ENCODE measurements at regions not wholly inside any gene's neighbourhood (a gene's known extent, or its start where the extent isn't known, plus 50 kb on each side); places are given as distances from the start of the nearest gene placed in this dataset.
A peak's percentile ranks its signal among the peaks of the same experiment; 100 is the strongest.

DNA sequence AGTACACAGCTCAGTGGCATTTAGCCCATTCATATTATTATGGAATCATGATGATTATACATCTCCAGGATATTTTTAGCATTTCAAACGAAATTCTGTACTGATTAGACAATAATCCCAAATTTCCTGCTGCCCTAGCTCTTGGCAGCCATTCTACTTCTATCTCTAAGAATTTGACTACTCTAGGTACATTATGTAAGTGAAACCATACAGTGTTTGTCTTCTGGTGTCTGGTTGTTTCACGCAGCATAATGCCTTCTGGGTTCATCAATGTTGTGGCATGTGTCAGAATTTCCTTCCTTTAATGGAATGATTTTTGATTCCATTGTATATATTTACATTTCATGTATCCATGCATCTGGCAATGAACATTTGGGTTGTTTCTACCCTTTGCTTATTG lies 517.7 kb downstream of the ETS1 start:
- 20 to 88% (median 61%) methylated on average over 1 to 2 of the region's 2 CpGs; no CpG with 5 or more reads in 2 of the 10 experiments for WGBS, 10 experiments
- peaks cover 0 to 14% of the 10 kb centered on the region in 2 donors for H3K4me1 ChIP-seq (replicated peaks in 1 of 2)
- H3K4me3 ChIP-seq = no peak overlapping the region
- in situ Hi-C loops (cut with MboI; ENCODE audit: low pct_unique_long_range_greater_than_20kb in 2 of 9, low sequenced_read_pairs in 9 of 9, unreplicated experiment in 9 of 9) = no loop called here
- H3K27ac ChIP-seq = no peak overlapping the region
- no peak for ATAC-seq (replicated peaks in 6 of 8)

- Histone ChIP-seq H3K4me1 (replicated peaks in 1 of 2) (peaks cover 0 to 4% of the 10 kb centered on the region in 2 donors), H3K4me3 (no peak overlapping the region), H3K27ac (no peak overlapping the region)
- no peak for ATAC-seq (replicated peaks in 6 of 8)
- WGBS, 10 experiments = 0 to 100% (median 20%) methylated on average over 1 of the region's 1 CpG; no CpG with 5 or more reads in 6 of the 10 experiments
- in situ Hi-C loops (cut with MboI; ENCODE audit: low pct_unique_long_range_greater_than_20kb in 2 of 9, low sequenced_read_pairs in 9 of 9, unreplicated experiment in 9 of 9) = no loop called here
These were observed 519.6 kb downstream of the ETS1 start for GRCh38 chr11:128067780-128068179.

GRCh38 chr11:128066399-128066798 lies 521.0 kb downstream of the ETS1 start:
- Histone ChIP-seq H3K4me1 (replicated peaks in 1 of 2) (peaks cover 7 to 11% of the 10 kb centered on the region in 2 donors), H3K27ac (no peak overlapping the region), H3K4me3 (no peak overlapping the region)
- WGBS, 10 experiments = 11 to 86% (median 63%) methylated on average over 1 of the region's 1 CpG; no CpG with 5 or more reads in 4 of the 10 experiments
- in situ Hi-C loops (cut with MboI; ENCODE audit: low pct_unique_long_range_greater_than_20kb in 2 of 9, low sequenced_read_pairs in 9 of 9, unreplicated experiment in 9 of 9) = no loop called here
- ATAC-seq (replicated peaks in 6 of 8) = no peak

- peak overlapping the region; percentile 16 to 63 for H3K27ac ChIP-seq
- H3K4me1 ChIP-seq (replicated peaks in 1 of 2) = peaks cover 8 to 14% of the 10 kb centered on the region in 2 donors
- no peak overlapping the region for H3K4me3 ChIP-seq
- 0 to 100% (median 63%) methylated on average over 1 to 5 of the region's 5 CpGs for WGBS, 10 experiments
- in situ Hi-C loops (cut with MboI; ENCODE audit: low pct_unique_long_range_greater_than_20kb in 2 of 9, low sequenced_read_pairs in 9 of 9, unreplicated experiment in 9 of 9) = no loop called here
- ATAC-seq (replicated peaks in 6 of 8) = peak in 5 of 8 experiments; percentile 87 to 99 (median 96)
These were observed 526.0 kb downstream of the ETS1 start for GRCh38 chr11:128061281-128061871.

DNA sequence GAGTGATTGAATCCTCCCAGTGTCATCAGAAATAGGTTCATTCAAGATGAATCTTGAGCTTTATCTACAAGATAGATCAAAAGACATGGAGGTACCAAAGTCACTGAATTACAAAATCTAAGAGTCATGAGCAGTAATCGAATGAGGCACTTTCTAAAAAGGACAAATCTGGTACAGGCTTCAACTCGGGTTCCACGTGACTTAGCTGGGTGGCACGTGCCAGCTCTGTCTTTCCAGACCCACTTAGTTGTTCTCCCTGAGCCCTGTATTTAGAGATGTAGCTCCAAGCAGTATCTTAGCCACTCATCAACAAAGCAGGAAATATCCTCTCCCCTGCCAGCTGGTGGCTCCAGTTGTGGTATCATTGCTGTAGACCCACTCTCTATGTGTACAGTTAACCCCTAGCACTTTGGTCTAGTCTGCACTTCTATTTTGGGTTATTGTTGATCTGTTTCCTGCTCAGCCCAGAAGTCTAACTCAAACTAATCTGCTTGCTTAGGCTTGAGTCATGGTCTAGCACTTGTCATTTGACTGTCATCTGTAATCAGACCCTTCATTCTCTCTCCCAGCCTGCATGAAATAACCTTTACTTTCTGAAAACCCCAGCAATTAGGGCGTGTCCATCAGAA lies 528.7 kb downstream of the ETS1 start:
- Histone ChIP-seq H3K4me1 (replicated peaks in 1 of 2) (peaks cover 8 to 14% of the 10 kb centered on the region in 2 donors), H3K4me3 (no peak overlapping the region), H3K27ac (no peak overlapping the region)
- WGBS, 10 experiments = 54 to 100% (median 78%) methylated on average over 1 to 5 of the region's 5 CpGs
- in situ Hi-C loops (cut with MboI; ENCODE audit: low pct_unique_long_range_greater_than_20kb in 2 of 9, low sequenced_read_pairs in 9 of 9, unreplicated experiment in 9 of 9) = no loop called here
- no peak for ATAC-seq (replicated peaks in 6 of 8)

GRCh38 chr11:128057786-128058395 lies 529.5 kb downstream of the ETS1 start:
- Histone ChIP-seq H3K4me3 (no peak overlapping the region), H3K4me1 (replicated peaks in 1 of 2) (peaks cover 8 to 14% of the 10 kb centered on the region in 2 donors), H3K27ac (no peak overlapping the region)
- 67 to 100% (median 81%) methylated on average over 1 to 6 of the region's 6 CpGs; no CpG with 5 or more reads in 1 of the 10 experiments for WGBS, 10 experiments
- in situ Hi-C loops (cut with MboI; ENCODE audit: low pct_unique_long_range_greater_than_20kb in 2 of 9, low sequenced_read_pairs in 9 of 9, unreplicated experiment in 9 of 9) = no loop called here
- ATAC-seq (replicated peaks in 6 of 8) = no peak

GRCh38 chr11:128055576-128056217 lies 531.7 kb downstream of the ETS1 start:
- Histone ChIP-seq H3K27ac (no peak overlapping the region), H3K4me3 (no peak overlapping the region), H3K4me1 (replicated peaks in 1 of 2) (peaks cover 0 to under 1% of the 10 kb centered on the region in 2 donors)
- no peak for ATAC-seq (replicated peaks in 6 of 8)
- in situ Hi-C loops (cut with MboI; ENCODE audit: low pct_unique_long_range_greater_than_20kb in 2 of 9, low sequenced_read_pairs in 9 of 9, unreplicated experiment in 9 of 9) = no loop called here
- WGBS, 10 experiments = 20 to 77% (median 67%) methylated on average over 1 to 3 of the region's 3 CpGs; no CpG with 5 or more reads in 1 of the 10 experiments

DNA sequence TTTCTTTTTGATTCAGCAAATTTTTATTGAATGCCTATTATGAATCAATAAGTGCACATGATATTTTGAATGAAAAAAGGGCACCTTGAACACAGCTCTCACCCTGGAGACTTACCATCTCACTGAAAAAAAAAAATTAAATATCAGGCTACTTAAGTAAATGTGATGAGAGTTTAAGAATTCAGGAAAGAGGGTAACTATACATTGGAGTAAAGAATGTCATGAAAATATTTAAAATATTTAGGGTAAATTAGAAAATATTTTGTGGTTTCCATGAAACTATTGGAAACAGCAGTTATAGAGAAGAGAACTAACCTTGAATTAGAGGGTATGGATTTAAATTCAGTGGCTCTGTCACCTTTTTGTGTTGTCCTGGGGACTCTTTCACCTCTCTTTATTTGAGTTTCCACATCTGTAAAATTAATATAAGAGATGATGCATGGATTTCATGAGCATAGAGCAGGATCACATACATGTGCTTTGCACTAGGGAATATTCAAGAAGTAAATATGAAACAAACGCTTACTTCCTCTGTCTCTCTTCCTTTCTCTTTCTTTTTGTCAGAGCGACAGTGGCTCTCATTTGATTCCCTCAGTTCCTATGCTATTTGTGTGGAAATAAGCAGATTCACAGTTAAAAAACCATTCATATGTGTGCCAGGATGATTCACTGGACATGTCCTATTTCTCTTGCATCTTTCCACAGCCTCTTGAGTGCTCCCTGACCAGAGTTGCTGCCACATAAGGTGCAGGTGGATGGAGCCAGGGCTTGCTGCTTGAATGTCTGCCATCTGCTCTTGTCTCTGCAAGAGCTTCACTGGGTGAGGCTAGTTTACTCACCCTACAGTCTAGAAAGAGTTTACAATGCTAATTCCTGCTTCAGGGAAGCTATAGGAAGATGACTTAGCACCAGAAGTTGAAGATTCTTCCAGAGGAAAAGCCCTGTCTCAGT lies 533.1 kb downstream of the ETS1 start:
- H3K27ac ChIP-seq = no peak overlapping the region
- H3K4me1 ChIP-seq (replicated peaks in 1 of 2) = no peaks in the 10 kb centered on the region
- in situ Hi-C loops (cut with MboI; ENCODE audit: low pct_unique_long_range_greater_than_20kb in 2 of 9, low sequenced_read_pairs in 9 of 9, unreplicated experiment in 9 of 9) = no loop called here
- no peak overlapping the region for H3K4me3 ChIP-seq
- ATAC-seq (replicated peaks in 6 of 8) = peak in 3 of 8 experiments; percentile 71 to 97 (median 81)
- 19 to 100% (median 54%) methylated on average over 1 to 2 of the region's 2 CpGs; no CpG with 5 or more reads in 2 of the 10 experiments for WGBS, 10 experiments

DNA sequence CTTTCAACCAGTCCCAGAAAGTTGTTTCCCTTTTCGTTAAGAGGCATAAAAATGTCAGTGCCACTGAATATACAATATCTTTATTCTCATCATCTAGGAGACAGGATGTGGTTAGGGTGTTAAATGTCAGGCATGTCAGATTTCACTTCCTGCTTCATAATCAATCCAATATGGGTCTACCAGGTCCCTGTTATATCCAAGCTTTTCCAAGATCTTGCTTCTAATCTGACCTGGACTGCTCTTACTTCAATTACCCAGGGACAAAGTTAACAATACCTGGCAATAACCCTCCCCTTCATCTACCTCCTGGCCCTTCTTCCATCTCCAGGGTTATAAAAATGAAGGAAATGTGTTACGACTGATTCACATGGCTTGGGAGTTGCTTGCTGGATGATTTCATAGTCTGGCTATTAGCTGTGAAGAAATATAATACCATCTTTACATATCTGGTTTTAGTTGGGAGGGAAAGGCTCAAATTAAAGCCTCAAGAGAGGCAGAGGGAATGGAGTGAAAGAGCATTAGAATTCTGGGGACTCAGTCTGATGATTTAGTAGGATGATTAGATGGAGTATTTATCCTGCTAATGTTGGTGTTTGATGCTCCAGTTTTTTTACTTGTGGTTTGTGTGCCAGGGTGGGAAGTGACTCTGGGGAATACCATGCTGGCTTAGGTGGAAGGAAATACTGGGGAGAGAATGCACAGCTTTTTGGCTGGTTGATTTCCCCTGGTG lies 534.3 kb downstream of the ETS1 start:
- whole genome bisulfite sequencing, 10 experiments = 0 to 96% (median 77%) methylated on average over 1 to 2 of the region's 2 CpGs
- peak in 2 of 8 experiments; percentile 49 to 92 for ATAC-seq (replicated peaks in 6 of 8)
- H3K4me3 ChIP-seq = no peak overlapping the region

GRCh38 chr11:128048121-128048520 lies 539.2 kb downstream of the ETS1 start:
- WGBS, 10 experiments = 73 to 100% (median 93%) methylated on average over 1 to 4 of the region's 4 CpGs
- in situ Hi-C loops (cut with MboI; ENCODE audit: low pct_unique_long_range_greater_than_20kb in 2 of 9, low sequenced_read_pairs in 9 of 9, unreplicated experiment in 9 of 9) = loop anchor here in 4 of 9 experiments (25.0 kb wide), 4 partner anchors 239 to 914 kb away; no protein-coding TSS in a partner anchor
- Histone ChIP-seq H3K4me3 (no peak overlapping the region), H3K4me1 (replicated peaks in 1 of 2) (no peaks in the 10 kb centered on the region), H3K27ac (no peak overlapping the region)
- ATAC-seq (replicated peaks in 6 of 8) = no peak

More for the DNA sequence above, 534.3 kb downstream of the ETS1 start:
- Histone ChIP-seq H3K27ac (no peak overlapping the region), H3K4me1 (replicated peaks in 1 of 2) (no peaks in the 10 kb centered on the region)
- in situ Hi-C loops (cut with MboI; ENCODE audit: low pct_unique_long_range_greater_than_20kb in 2 of 9, low sequenced_read_pairs in 9 of 9, unreplicated experiment in 9 of 9) = no loop called here

DNA sequence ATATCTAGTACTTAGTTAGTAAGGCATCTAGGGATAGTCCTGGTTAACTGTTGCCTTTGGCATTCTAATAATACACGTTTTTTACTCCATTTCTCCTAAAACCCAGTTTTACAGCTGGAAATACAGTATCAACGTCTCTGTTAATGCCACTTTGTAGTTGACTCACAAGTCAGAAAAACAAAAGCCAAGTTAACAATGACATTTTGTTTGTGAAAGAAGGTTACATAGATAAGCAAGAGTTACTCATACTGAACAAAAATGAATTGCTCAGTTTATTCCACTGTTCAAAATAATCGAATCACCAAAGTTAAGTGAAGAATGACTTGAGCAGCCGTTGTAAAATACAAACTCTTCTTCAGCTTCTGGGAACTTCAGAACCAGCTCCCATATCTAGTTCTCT lies 540.3 kb downstream of the ETS1 start:
- no peak for ATAC-seq (replicated peaks in 6 of 8)
- Histone ChIP-seq H3K4me3 (no peak overlapping the region), H3K27ac (no peak overlapping the region), H3K4me1 (replicated peaks in 1 of 2) (peaks cover 4% of the 10 kb centered on the region in 2 donors)
- in situ Hi-C loops (cut with MboI; ENCODE audit: low pct_unique_long_range_greater_than_20kb in 2 of 9, low sequenced_read_pairs in 9 of 9, unreplicated experiment in 9 of 9) = loop anchor here in 4 of 9 experiments (25.0 kb wide), 4 partner anchors 240 to 915 kb away; no protein-coding TSS in a partner anchor
- 51 to 93% (median 78%) methylated on average over 1 to 4 of the region's 4 CpGs for WGBS, 10 experiments

GRCh38 chr11:128046213-128046612 lies 541.1 kb downstream of the ETS1 start:
- Histone ChIP-seq H3K4me3 (no peak overlapping the region), H3K27ac (no peak overlapping the region), H3K4me1 (replicated peaks in 1 of 2) (peaks cover 4 to 5% of the 10 kb centered on the region in 2 donors)
- in situ Hi-C loops (cut with MboI; ENCODE audit: low pct_unique_long_range_greater_than_20kb in 2 of 9, low sequenced_read_pairs in 9 of 9, unreplicated experiment in 9 of 9) = loop anchor here in 4 of 9 experiments (25.0 kb wide), 4 partner anchors 241 to 916 kb away; no protein-coding TSS in a partner anchor
- WGBS, 10 experiments = 80 to 100% (median 95%) methylated on average over 1 to 3 of the region's 3 CpGs
- ATAC-seq (replicated peaks in 6 of 8) = peak in 1 of 8 experiments; percentile 15
